OCI-LY1 (cell line): ENCODE measurements at regions not wholly inside any gene's neighbourhood (a gene's known extent, or its start where the extent isn't known, plus 50 kb on each side); places are given as distances from the start of the nearest gene placed in this dataset.

Experiments used
- CTCF ChIP-seq: fragments of 200-600 bp; sonication (generic), shearing (Covaris generic); IDR thresholded peaks from 2 replicates; pipeline ENCODE4 v1.5.1; 2017; ENCODE audit warnings: mild to moderate bottlenecking, antibody characterized with exemption, low read length, moderate library complexity, mixed read lengths
- EZH2 ChIP-seq: fragments of 200-600 bp; sonication (generic), shearing (Covaris generic); IDR thresholded peaks from 2 replicates; pipeline ENCODE4 v1.8.0; 2017; ENCODE audit warnings: borderline replicate concordance, mixed run types, mild to moderate bottlenecking, antibody characterized with exemption, low read length, moderate library complexity, mixed read lengths

GRCh38 chr13:60261432-60262351, 98.0 kb upstream of the DIAPH3 start:
- no peak for TF ChIP-seq CTCF
- TF ChIP-seq EZH2: no peak
